SK-N-SH (cell line): ENCODE measurements at regions not wholly inside any gene's neighbourhood (a gene's known extent, or its start where the extent isn't known, plus 50 kb on each side); places are given as distances from the start of the nearest gene placed in this dataset.
A peak's percentile ranks its signal among the peaks of the same experiment; 100 is the strongest.

ENCODE experiments used
- CTCF ChIA-PET: fragments of 300-600, 350-600 bp; formaldehyde crosslinking; extraction: SDS; loops from one replicate; lab custom pipeline; 2021; lab: Yijun Ruan, JAX
- POLR2A ChIA-PET: fragments of 350-600 bp; sonication (Branson Sonifier 250); formaldehyde crosslinking; extraction: SDS; loops from one replicate; lab custom pipeline; 2020; ENCODE audit warnings: antibody characterized with exemption, inconsistent platforms; lab: Yijun Ruan, JAX
- DNase-seq: peaks from one replicate; pipeline ENCODE4 v3.0.0; 2012
- H2AFZ ChIP-seq: fragments of 200-600 bp; sonication (generic); 2 replicates; pipeline ENCODE4 v1.8.1; 2016; ENCODE audit warnings: antibody characterized with exemption, mild to moderate bottlenecking, low read depth
- H3F3A ChIP-seq: fragments of 200-600 bp; sonication (generic); replicated peaks from 2 replicates; pipeline ENCODE3; 2016; ENCODE audit warnings: antibody characterized with exemption, mild to moderate bottlenecking; ENCODE audit not compliant: insufficient read depth
- H3K27ac ChIP-seq, 2 experiments: fragments of 200-500 bp in 1 of 2; fragments of 200-600 bp in 1 of 2; sonication (Bioruptor generic) in 1 of 2; sonication (generic), shearing (Covaris generic) in 1 of 2; 2 replicates each; pipeline versions ENCODE4 v1.5.1 to v1.6.1; 2014 to 2016; ENCODE audit warnings: low read depth in 2 of 2, inconsistent platforms in 1 of 2, low read length in 1 of 2, mild to moderate bottlenecking in 1 of 2, mixed read lengths in 1 of 2
- H3K27me3 ChIP-seq: fragments of 200-600 bp; sonication (generic), shearing (Covaris generic); 2 replicates; pipeline ENCODE4 v1.6.1; 2016; ENCODE audit warnings: mixed run types; ENCODE audit not compliant: insufficient read depth
- H3K36me3 ChIP-seq, 2 experiments: fragments of 200-500 bp in 1 of 2; fragments of 200-600 bp in 1 of 2; sonication (Bioruptor generic) in 1 of 2; sonication (generic) in 1 of 2; replicated peaks in 1 of 2; 2 replicates each; pipeline versions ENCODE3 to v1.5.1; 2014 to 2016; ENCODE audit warnings: low read length in 1 of 2, mild to moderate bottlenecking in 1 of 2; ENCODE audit not compliant: insufficient read depth in 2 of 2, control insufficient read depth in 1 of 2
- H3K4me1 ChIP-seq, 2 experiments: fragments of 200-500 bp in 1 of 2; fragments of 200-600 bp in 1 of 2; sonication (Bioruptor generic) in 1 of 2; sonication (generic), shearing (Covaris generic) in 1 of 2; 2 replicates each; pipeline versions ENCODE4 v1.5.1 to v1.6.1; 2014 to 2016; ENCODE audit warnings: low read depth in 1 of 2, low read length in 1 of 2, mixed run types in 1 of 2; ENCODE audit not compliant: insufficient read depth in 2 of 2, control insufficient read depth in 1 of 2
- H3K4me2 ChIP-seq: fragments of 200-600 bp; sonication (generic), shearing (Covaris generic); 2 replicates; pipeline ENCODE4 v1.6.1; 2017; ENCODE audit warnings: mixed run types
- H3K4me3 ChIP-seq, 2 experiments: fragments of 200-500 bp in 1 of 2; fragments of 200-600 bp in 1 of 2; sonication (Bioruptor generic) in 1 of 2; sonication (generic), shearing (Covaris generic) in 1 of 2; 2 replicates each; pipeline versions ENCODE4 v1.5.1 to v1.8.1; 2014 to 2016; ENCODE audit warnings: low read depth in 2 of 2, inconsistent platforms in 1 of 2, low read length in 1 of 2, mild to moderate bottlenecking in 1 of 2, mixed read lengths in 1 of 2, moderate library complexity in 1 of 2
- H3K79me2 ChIP-seq: fragments of 200-600 bp; sonication (generic); 2 replicates; pipeline ENCODE4 v1.8.1; 2017; ENCODE audit warnings: mild to moderate bottlenecking; ENCODE audit not compliant: insufficient read depth
- H3K9ac ChIP-seq: fragments of 200-600 bp; sonication (generic); 2 replicates; pipeline ENCODE4 v1.6.1; 2017; ENCODE audit warnings: mixed run types
- H3K9me2 ChIP-seq: fragments of 200-600 bp; sonication (generic); 2 replicates; pipeline ENCODE4 v1.6.1; 2017; ENCODE audit warnings: mixed run types
- H3K9me3 ChIP-seq: fragments of 200-600 bp; sonication (generic); 2 replicates; pipeline ENCODE4 v1.6.1; 2017; ENCODE audit warnings: mixed run types, mild to moderate bottlenecking, moderate library complexity
- H4K20me1 ChIP-seq: fragments of 200-600 bp; sonication (generic); 2 replicates; pipeline ENCODE4 v1.6.1; 2017; ENCODE audit warnings: mild to moderate bottlenecking, mixed run types; ENCODE audit not compliant: insufficient read depth
- CHD2 ChIP-seq: fragments of 150-350 bp; IDR thresholded peaks from 2 replicates; pipeline ENCODE4 v1.6.1; 2018; ENCODE audit warnings: low read length; ENCODE audit not compliant: partially characterized antibody
- CTCF ChIP-seq: fragments of 200-600 bp; sonication (generic); IDR thresholded peaks from 2 replicates; pipeline ENCODE4 v1.6.1; 2017; ENCODE audit warnings: antibody characterized with exemption, mild to moderate bottlenecking, moderate library complexity
- EZH2phosphoT487 ChIP-seq: fragments of 200-600 bp; sonication (generic); IDR thresholded peaks from 2 replicates; pipeline ENCODE4 v1.6.1; 2017; ENCODE audit warnings: low read depth, mixed run types, mild to moderate bottlenecking, antibody characterized with exemption, moderate library complexity, borderline replicate concordance
- FOXJ3 ChIP-seq: sonication (generic); formaldehyde crosslinking; IDR thresholded peaks from 2 replicates; pipeline ENCODE4 v1.5.1; 2020; ENCODE audit warnings: mild to moderate bottlenecking, missing genetic modification reagents
- FOXM1 ChIP-seq: IDR thresholded peaks from 2 replicates; pipeline ENCODE4 v1.4.0; 2012; ENCODE audit warnings: low read depth, mild to moderate bottlenecking
- IRF3 ChIP-seq: fragments of 150-350 bp; IDR thresholded peaks from 2 replicates; pipeline ENCODE4 v1.6.1; 2016; ENCODE audit warnings: mild to moderate bottlenecking, low read depth, low read length
- NRF1 ChIP-seq: IDR thresholded peaks from 2 replicates; pipeline ENCODE4 v1.6.1; 2012; ENCODE audit warnings: low read depth, mild to moderate bottlenecking, low read length
- RAD21 ChIP-seq: IDR thresholded peaks from 2 replicates; pipeline ENCODE4 v1.6.1; 2012; ENCODE audit warnings: mild to moderate bottlenecking, low read length
- REST ChIP-seq: IDR thresholded peaks from 2 replicates; pipeline ENCODE4 v1.6.1; 2012; ENCODE audit warnings: mild to moderate bottlenecking, low read depth, low read length, moderate library complexity
- RFX5 ChIP-seq: IDR thresholded peaks from 2 replicates; pipeline ENCODE4 v1.6.1; 2012; ENCODE audit warnings: mild to moderate bottlenecking, improper control_type of control experiment, low read length
- SMC3 ChIP-seq: IDR thresholded peaks from 2 replicates; pipeline ENCODE4 v1.6.1; 2012; ENCODE audit warnings: low read depth, low read length, improper control_type of control experiment
- TCF12 ChIP-seq: IDR thresholded peaks from 2 replicates; pipeline ENCODE4 v1.4.0; 2012
- USF1 ChIP-seq: IDR thresholded peaks from 2 replicates; pipeline ENCODE4 v1.4.0; 2012; ENCODE audit warnings: low read depth, borderline replicate concordance
- YY1 ChIP-seq: IDR thresholded peaks from 2 replicates; pipeline ENCODE4 v1.4.0; 2012; ENCODE audit warnings: low read depth, mild to moderate bottlenecking
- WGBS: methylation state at CpG from one replicate; pipeline ENCODE4 v1.1.6; 2017; ENCODE audit warnings: low lambda C conversion rate; 5-methylcytosine and 5-hydroxymethylcytosine counted together
- TF ChIP-seq, protein P1 (sequence below): IDR thresholded peaks from 2 replicates; pipeline ENCODE4; 2012
- TF ChIP-seq, protein P2 (sequence below): IDR thresholded peaks from 2 replicates; pipeline ENCODE4 v1.4.0; 2012; ENCODE audit warnings: low read depth

DNA sequence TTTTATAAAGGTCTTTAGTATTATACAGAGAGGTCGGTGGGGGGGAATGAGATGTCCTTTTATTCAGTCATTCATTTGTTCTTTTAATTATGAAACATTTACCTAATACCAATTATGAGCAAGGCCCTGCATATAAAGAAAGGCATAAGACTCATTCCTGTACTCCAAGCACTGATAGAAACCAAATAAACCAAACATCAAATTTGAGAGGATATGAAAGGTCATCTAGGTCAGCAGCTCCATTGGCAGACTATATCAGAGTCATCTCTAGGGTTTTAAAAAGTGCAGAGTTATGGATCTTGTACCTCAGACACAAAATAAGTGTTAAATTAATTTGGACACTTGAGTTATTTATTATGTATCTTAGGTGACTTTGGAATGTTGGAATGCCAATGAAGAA, 71.5 kb downstream of the CASP12 start (continued):
- TF ChIP-seq, protein P1, sequence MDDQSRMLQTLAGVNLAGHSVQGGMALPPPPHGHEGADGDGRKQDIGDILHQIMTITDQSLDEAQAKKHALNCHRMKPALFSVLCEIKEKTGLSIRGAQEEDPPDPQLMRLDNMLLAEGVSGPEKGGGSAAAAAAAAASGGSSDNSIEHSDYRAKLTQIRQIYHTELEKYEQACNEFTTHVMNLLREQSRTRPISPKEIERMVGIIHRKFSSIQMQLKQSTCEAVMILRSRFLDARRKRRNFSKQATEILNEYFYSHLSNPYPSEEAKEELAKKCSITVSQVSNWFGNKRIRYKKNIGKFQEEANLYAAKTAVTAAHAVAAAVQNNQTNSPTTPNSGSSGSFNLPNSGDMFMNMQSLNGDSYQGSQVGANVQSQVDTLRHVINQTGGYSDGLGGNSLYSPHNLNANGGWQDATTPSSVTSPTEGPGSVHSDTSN, result no peak
- no peak for TF ChIP-seq YY1
- no peak for TF ChIP-seq NRF1
- TF ChIP-seq, protein P2, sequence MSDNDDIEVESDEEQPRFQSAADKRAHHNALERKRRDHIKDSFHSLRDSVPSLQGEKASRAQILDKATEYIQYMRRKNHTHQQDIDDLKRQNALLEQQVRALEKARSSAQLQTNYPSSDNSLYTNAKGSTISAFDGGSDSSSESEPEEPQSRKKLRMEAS, result no peak
- no peak for TF ChIP-seq FOXJ3
- TF ChIP-seq RAD21, result no peak
- TF ChIP-seq, all 33 proteins: peak for 0

DNA sequence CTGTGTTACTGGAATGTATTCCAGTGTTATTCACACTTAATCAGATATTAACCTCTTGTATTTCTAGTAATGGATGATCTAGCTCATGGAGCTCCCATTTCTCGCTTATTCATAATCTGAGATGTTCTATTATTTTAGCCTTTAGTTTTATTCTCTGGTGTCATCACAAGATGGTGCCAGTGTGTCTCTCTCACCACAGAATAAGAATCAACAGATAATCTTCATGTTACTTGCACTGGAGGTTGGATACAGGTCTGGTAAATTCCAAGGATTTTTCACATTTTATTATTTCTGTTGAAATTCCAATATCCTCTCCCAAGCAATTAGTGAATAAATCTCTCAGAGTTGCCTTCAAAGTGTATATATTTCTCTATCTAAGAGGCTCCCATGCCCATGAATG, 74.6 kb downstream of the CASP12 start:
- TF ChIP-seq RFX5 (no peak), CHD2 (no peak), RAD21 (peak; percentile 46), EZH2phosphoT487 (no peak), CTCF (peak; percentile 25; the same call in 1 of the 2 replicates)
- H4K20me1 ChIP-seq, result no peaks in the 10 kb centered on the region
- no peak overlapping the region for H3K4me2 ChIP-seq
- no peak overlapping the region for H2AFZ ChIP-seq
- no peak for DNase-seq
- no peaks in the 10 kb centered on the region for H3K36me3 ChIP-seq
- H3K9me2 ChIP-seq, result no peaks in the 10 kb centered on the region
- no peaks in the 10 kb centered on the region for H3K4me1 ChIP-seq
- 89% methylated on average over 1 of the region's 1 CpG for WGBS
- no peak overlapping the region for H3K27ac ChIP-seq
- no peaks in the 10 kb centered on the region for H3F3A ChIP-seq
- ChIA-PET CTCF (interaction anchor here (1.6 kb wide), 1 partner anchor 1039 kb away, joined by 9 read pairs; no protein-coding TSS in a partner anchor), POLR2A (no interaction called here)
- no peaks in the 10 kb centered on the region for H3K27me3 ChIP-seq
- no peaks in the 10 kb centered on the region for H3K9me3 ChIP-seq
- H3K79me2 ChIP-seq, result no peaks in the 10 kb centered on the region
- no peak overlapping the region for H3K4me3 ChIP-seq
- H3K9ac ChIP-seq, result no peak overlapping the region

DNA sequence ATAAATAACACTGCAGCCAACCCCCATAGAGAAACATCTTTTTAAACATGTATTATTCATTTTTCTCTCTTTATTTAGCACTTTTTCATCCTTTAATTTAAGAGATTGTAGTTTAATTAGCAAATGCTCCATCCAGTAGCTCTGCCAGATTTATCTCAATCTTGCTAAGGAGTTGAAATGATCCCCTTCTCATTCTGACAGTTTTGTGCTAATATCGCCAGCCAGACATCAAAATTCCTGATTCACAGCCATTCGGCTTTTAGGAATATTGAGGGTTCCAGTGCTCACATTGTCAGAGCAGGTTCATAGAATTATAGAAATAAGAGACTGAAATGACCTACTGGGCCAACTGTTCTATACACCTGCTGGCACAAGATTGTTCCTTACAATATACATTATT, 77.8 kb downstream of the CASP12 start:
- Histone ChIP-seq H3K79me2 (no peaks in the 10 kb centered on the region), H2AFZ (no peak overlapping the region), H3K9ac (no peak overlapping the region), H3K4me1 (no peaks in the 10 kb centered on the region), H3K9me3 (no peaks in the 10 kb centered on the region), H3K27ac (no peak overlapping the region), H3K9me2 (no peaks in the 10 kb centered on the region), H3K36me3 (no peaks in the 10 kb centered on the region), H3F3A (no peaks in the 10 kb centered on the region), H3K27me3 (no peaks in the 10 kb centered on the region), H4K20me1 (no peaks in the 10 kb centered on the region), H3K4me2 (no peak overlapping the region), H3K4me3 (no peak overlapping the region)
- WGBS, result 83% methylated on average over 2 of the region's 2 CpGs
- no peak for DNase-seq
- POLR2A ChIA-PET, result no interaction called here
- CTCF ChIA-PET, result no interaction called here
- TF ChIP-seq SMC3 (no peak), IRF3 (no peak), TCF12 (no peak), USF1 (no peak), FOXM1 (no peak), REST (no peak)
- TF ChIP-seq, protein P2, result no peak
- TF ChIP-seq, protein P1, result no peak
